GM18502 (cell line): ENCODE measurements at regions not wholly inside any gene's neighbourhood (a gene's known extent, or its start where the extent isn't known, plus 50 kb on each side); places are given as distances from the start of the nearest gene placed in this dataset.

Experiments
- ATAC-seq: cut with Tn5 transposase; IDR thresholded peaks from one replicate; pipeline ENCODE4 v1.9.1; 2021; ENCODE audit warnings: mild to moderate bottlenecking; ENCODE audit not compliant: unreplicated experiment, poor library complexity

- no peak for ATAC-seq
These were observed 752.2 kb downstream of the EFNB2 start for GRCh38 chr13:105783261-105783660.

GRCh38 chr13:105778196-105778595 is 757.3 kb downstream of the EFNB2 start:
- ATAC-seq, result no peak

DNA sequence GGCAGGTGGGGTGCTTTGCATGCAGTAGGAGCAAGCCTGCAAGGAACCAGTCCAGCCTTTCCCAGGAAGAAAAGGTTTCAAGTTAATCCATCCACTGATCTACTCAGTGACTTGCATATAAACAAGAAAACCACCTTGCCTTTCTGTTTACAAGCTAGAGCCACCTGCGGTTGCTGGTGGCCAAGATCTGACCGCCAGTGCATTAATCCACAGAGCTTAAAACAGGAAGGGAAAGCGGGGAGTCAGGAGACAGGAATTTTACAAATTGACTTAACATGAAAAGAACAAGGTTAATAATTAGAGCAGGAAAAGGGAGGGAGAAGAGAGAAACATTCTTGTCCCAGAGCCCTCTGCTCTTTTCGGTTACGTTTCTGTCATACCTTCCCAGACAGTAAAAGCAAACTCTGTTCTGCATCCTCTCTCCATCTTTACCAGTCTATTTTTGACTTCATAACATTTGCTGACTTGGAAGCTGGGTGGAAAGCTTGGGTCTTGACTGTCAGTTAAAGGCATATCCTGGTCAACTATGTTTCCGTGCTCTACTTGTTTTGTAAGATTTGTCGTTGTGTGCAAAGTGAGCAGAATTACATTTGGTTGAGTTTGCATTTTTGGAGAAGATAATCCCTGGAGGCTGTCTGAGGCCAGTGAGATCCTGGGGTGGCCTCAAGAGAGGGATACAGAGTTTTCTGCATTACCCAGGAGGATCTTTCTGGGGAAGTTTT is 760.6 kb downstream of the EFNB2 start:
- no peak for ATAC-seq

- ATAC-seq, result no peak
These were observed 761.5 kb downstream of the EFNB2 start for GRCh38 chr13:105773863-105774538.

DNA sequence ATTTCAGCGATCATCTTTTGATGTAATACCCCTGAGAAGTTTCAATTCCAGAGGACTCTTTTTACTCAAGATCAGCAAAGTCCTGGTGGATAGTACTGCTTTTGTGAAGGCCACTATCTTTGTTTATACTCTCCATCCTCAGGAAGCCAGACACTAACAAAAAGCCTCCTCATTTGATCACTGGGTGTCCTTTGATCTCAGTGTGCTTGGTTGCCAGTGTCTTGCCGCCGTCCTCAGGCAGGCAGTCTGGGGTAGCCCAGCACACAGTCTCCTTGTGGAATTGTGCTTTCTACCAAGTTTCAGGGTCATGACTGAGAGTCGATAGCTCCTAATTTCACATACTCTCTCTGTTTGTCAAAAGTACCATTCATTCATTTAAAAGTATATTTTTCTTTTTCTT is 762.2 kb downstream of the EFNB2 start:
- no peak for ATAC-seq

- ATAC-seq, result no peak
These were observed 771.0 kb downstream of the EFNB2 start for GRCh38 chr13:105764486-105764885.

DNA sequence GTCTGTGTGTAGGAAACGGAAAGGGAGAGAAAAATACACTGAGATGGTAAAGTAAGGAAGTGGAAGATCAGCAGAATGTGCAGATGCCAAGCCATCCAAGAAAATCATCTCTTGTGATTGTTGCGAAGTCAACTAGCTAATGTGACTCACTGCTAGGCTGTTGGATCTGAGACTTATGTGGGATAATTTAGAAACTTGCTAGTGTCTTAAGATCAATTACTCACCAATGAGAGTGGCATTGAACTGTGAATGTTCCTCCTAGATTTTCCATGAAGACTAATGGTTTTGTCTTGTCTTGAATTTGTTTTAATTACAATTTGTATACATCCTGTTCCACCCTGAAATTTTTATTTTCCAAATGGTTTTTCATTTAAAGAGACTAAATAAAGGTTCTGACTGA is 771.6 kb downstream of the EFNB2 start:
- no peak for ATAC-seq

GRCh38 chr13:105762096-105762495 is 773.4 kb downstream of the EFNB2 start:
- ATAC-seq, result no peak

GRCh38 chr13:105758918-105759860 is 776.3 kb downstream of the EFNB2 start:
- no peak for ATAC-seq

GRCh38 chr13:105740739-105741138 is 794.7 kb downstream of the EFNB2 start:
- no peak for ATAC-seq

GRCh38 chr13:105737688-105738087 is 797.8 kb downstream of the EFNB2 start:
- ATAC-seq, result no peak

DNA sequence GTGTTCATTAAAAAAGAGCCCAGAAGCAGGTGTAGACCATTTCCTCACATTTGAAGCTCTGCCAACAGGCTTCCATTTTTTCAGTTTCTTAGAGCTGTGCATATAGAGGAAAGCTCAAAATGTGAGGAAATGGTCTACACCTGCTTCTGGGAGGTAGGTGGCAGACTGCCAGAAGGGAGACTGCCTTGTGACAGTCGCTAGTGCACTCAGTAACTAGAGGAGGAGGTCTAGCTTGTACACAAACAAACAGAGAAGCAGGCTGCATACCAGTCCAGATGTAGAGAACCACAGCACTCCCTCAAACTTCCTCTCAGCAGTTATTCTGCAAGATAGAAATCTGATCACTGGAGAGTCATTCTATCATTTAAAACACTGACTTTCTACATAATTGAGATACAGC is 800.2 kb downstream of the EFNB2 start:
- no peak for ATAC-seq

DNA sequence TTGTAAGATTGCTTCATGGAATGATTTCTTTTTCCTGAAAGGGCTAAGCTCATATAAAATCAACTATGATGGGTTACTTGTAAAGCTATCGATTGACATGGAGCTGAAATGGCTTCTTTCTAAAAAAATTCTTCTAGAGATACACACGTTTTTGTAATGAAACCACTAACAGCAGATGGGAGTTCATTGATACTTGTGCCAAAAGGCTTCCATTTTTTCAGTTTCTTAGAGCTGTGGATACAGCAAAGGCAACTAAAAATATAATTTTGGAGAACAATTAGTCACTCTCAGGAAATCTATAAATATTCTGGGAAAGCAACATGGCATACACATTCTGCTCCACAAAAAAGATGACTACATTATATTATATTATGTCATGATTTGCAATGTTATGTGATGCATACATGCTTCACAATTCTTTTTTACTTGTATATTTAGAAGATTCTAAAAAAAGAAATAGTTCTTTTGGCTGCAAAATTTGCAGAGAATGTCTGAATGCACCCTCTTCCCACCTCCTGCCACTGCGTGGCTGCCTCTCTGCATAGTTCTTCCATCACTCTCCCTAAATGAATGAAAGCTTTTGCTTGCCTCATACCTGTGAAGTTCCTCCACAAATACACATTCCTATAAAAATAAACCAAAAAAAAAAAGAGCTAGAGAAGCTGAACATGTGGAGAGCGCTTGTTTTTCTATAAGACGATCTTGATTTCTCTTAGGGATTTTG is 802.5 kb downstream of the EFNB2 start:
- no peak for ATAC-seq

- no peak for ATAC-seq
These were observed 809.6 kb downstream of the EFNB2 start for GRCh38 chr13:105725887-105726286.

DNA sequence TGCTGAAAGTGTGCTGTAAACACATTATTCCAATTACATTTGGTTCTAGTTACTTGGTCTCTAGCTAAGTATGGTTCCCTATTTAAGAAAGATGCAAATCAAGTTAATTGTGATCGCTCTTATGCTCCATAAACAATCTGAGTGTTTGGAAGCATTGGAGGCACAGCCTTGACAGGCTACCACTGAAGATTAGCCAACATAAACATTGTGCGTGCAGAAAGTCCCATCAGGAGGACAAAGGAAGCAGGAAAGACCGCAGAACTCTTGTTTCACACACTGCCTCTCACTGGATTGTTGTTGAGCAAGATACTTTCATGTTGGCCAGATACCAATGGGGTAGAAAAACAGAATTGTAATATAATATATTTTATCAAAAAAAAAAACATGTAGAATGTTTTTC is 814.4 kb downstream of the EFNB2 start:
- ATAC-seq, result no peak

GRCh38 chr13:105719859-105720258 is 815.6 kb downstream of the EFNB2 start:
- ATAC-seq, result no peak

DNA sequence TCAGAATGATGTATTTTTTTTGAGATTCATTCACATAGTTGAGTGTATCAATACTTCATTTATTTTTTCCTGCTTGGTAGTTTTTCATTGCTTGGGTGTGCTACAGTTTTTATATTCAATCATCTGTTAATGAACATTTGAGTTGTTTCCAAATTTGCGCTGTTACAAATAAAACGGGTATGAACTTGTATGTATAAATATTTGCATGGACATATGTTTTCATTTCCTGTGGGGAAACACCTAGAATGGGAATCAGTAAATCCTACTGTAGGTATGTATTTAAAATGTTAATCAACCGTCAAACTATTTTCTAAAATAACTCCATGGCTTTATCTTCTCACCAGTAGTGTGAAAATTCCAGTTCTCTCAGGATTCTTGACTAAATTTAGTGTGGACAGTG is 826.3 kb downstream of the EFNB2 start:
- no peak for ATAC-seq

- ATAC-seq, result no peak
These were observed 831.6 kb downstream of the EFNB2 start for GRCh38 chr13:105703843-105704242.

GRCh38 chr13:105702441-105702840 is 833.0 kb downstream of the EFNB2 start:
- ATAC-seq, result no peak

- no peak for ATAC-seq
These were observed 842.7 kb downstream of the EFNB2 start for GRCh38 chr13:105692769-105693168.
